Stimulated activated naive B cell treated with anti-CD40 and anti-IgM and Interleukin-4, amounts not matched to agents 10 μg/mL and 1 μg/mL and 100 μg/mL, for 72 hours (primary cell): ENCODE measurements at regions not wholly inside any gene's neighbourhood (a gene's known extent, or its start where the extent isn't known, plus 50 kb on each side); places are given as distances from the start of the nearest gene placed in this dataset.

Source experiments
- ATAC-seq, 2 donors: fragments of 150-1000 bp; cut with Tn5 transposase; replicated peaks; 2 replicates each; pipeline ENCODE4 v1.10.0; 2021; ENCODE audit warnings: moderate library complexity in 1 of 2
- DNase-seq: peaks from one replicate; pipeline ENCODE4 v3.0.0; 2021
- H3K27ac Mint-ChIP-seq: one replicate; pipeline ENCODE4 v1.8.0; 2022; ENCODE audit warnings: mild to moderate bottlenecking, mixed read lengths
- H3K27me3 Mint-ChIP-seq, 2 donors: one replicate each; pipeline ENCODE4 v1.8.0; 2022; ENCODE audit warnings: mixed read lengths in 2 of 2
- H3K36me3 Mint-ChIP-seq, 2 donors: one replicate each; pipeline ENCODE4 v1.8.0; 2022; ENCODE audit warnings: mixed read lengths in 2 of 2, mild to moderate bottlenecking in 1 of 2
- H3K4me1 Mint-ChIP-seq, 2 donors: one replicate each; pipeline ENCODE4 v1.8.0; 2022; ENCODE audit warnings: mixed read lengths in 2 of 2, mild to moderate bottlenecking in 1 of 2
- H3K4me3 Mint-ChIP-seq, 2 donors: one replicate each; pipeline ENCODE4 v1.8.0; 2022; ENCODE audit warnings: mild to moderate bottlenecking in 2 of 2, mixed read lengths in 2 of 2, moderate library complexity in 1 of 2
- H3K9me3 Mint-ChIP-seq, 2 donors: one replicate each; pipeline ENCODE4 v1.8.0; 2022; ENCODE audit warnings: mixed read lengths in 2 of 2, mild to moderate bottlenecking in 1 of 2

- no peak for DNase-seq
- H3K4me1 Mint-ChIP-seq = peaks cover 43 to 96% of the 10 kb centered on the region in 2 donors
- peak overlapping the region; percentile 29 to 60 for H3K4me3 Mint-ChIP-seq
- ATAC-seq = peak; percentile 77 to 85
- H3K27me3 Mint-ChIP-seq = peaks cover 0 to 4% of the 10 kb centered on the region in 2 donors
- H3K9me3 Mint-ChIP-seq = no peaks in the 10 kb centered on the region
- peaks cover 2 to 4% of the 10 kb centered on the region in 2 donors for H3K36me3 Mint-ChIP-seq
- H3K27ac Mint-ChIP-seq = peak overlapping the region; percentile 74
Measured at GRCh38 chr12:132439333-132439904, 50.5 kb upstream of the FBRSL1 start.

GRCh38 chr12:132438726-132439125 lies 51.2 kb upstream of the FBRSL1 start:
- DNase-seq = no peak
- no peaks in the 10 kb centered on the region for H3K9me3 Mint-ChIP-seq
- H3K36me3 Mint-ChIP-seq = peaks cover 2 to 4% of the 10 kb centered on the region in 2 donors
- H3K4me3 Mint-ChIP-seq = no peak overlapping the region
- no peak overlapping the region for H3K27ac Mint-ChIP-seq
- H3K27me3 Mint-ChIP-seq = peaks cover 0 to 4% of the 10 kb centered on the region in 2 donors
- H3K4me1 Mint-ChIP-seq = peaks cover 46 to 96% of the 10 kb centered on the region in 2 donors
- ATAC-seq = no peak

- DNase-seq = no peak
- Mint-ChIP-seq H3K36me3 (peaks cover under 1% of the 10 kb centered on the region in 2 donors), H3K27me3 (peaks cover 0 to 4% of the 10 kb centered on the region in 2 donors), H3K9me3 (no peaks in the 10 kb centered on the region), H3K4me3 (no peak overlapping the region), H3K27ac (peak overlapping the region; percentile 14), H3K4me1 (peaks cover 46 to 96% of the 10 kb centered on the region in 2 donors)
- ATAC-seq = no peak
Measured at GRCh38 chr12:132437943-132438700, 51.8 kb upstream of the FBRSL1 start.

GRCh38 chr12:132437252-132437932 lies 52.6 kb upstream of the FBRSL1 start:
- DNase-seq (no peak), ATAC-seq (peak in 1 of 2 donors; percentile 18)
- no peaks in the 10 kb centered on the region for H3K36me3 Mint-ChIP-seq
- peaks cover 0 to 4% of the 10 kb centered on the region in 2 donors for H3K27me3 Mint-ChIP-seq
- peak overlapping the region; percentile 47 for H3K27ac Mint-ChIP-seq
- H3K4me3 Mint-ChIP-seq = peak overlapping the region in 1 of 2 donors; percentile 30
- no peaks in the 10 kb centered on the region for H3K9me3 Mint-ChIP-seq
- H3K4me1 Mint-ChIP-seq = peaks cover 49 to 94% of the 10 kb centered on the region in 2 donors

- H3K4me1 Mint-ChIP-seq = peaks cover 47 to 90% of the 10 kb centered on the region in 2 donors
- no peak for DNase-seq
- no peak for ATAC-seq
- H3K27ac Mint-ChIP-seq = peak overlapping the region; percentile 47
- no peak overlapping the region for H3K4me3 Mint-ChIP-seq
- peaks cover 0 to 4% of the 10 kb centered on the region in 2 donors for H3K27me3 Mint-ChIP-seq
- H3K36me3 Mint-ChIP-seq = no peaks in the 10 kb centered on the region
- H3K9me3 Mint-ChIP-seq = no peaks in the 10 kb centered on the region
Measured at GRCh38 chr12:132436791-132437251, 53.1 kb upstream of the FBRSL1 start.

GRCh38 chr12:132435486-132436187 lies 54.3 kb upstream of the FBRSL1 start:
- Mint-ChIP-seq H3K4me1 (peaks cover 45 to 90% of the 10 kb centered on the region in 2 donors), H3K27ac (no peak overlapping the region)

GRCh38 chr12:132433641-132434395 lies 56.1 kb upstream of the FBRSL1 start:
- peaks cover 47 to 90% of the 10 kb centered on the region in 2 donors for H3K4me1 Mint-ChIP-seq
- H3K4me3 Mint-ChIP-seq = no peak overlapping the region
- H3K9me3 Mint-ChIP-seq = no peaks in the 10 kb centered on the region
- H3K36me3 Mint-ChIP-seq = no peaks in the 10 kb centered on the region
- peaks cover 0 to 4% of the 10 kb centered on the region in 2 donors for H3K27me3 Mint-ChIP-seq
- H3K27ac Mint-ChIP-seq = no peak overlapping the region
- ATAC-seq = peak in 1 of 2 donors; percentile 19
- DNase-seq = no peak

More at GRCh38 chr12:132435486-132436187, 54.3 kb upstream of the FBRSL1 start:
- no peak for DNase-seq
- Mint-ChIP-seq H3K9me3 (no peaks in the 10 kb centered on the region), H3K4me3 (no peak overlapping the region), H3K27me3 (peaks cover 0 to 4% of the 10 kb centered on the region in 2 donors), H3K36me3 (no peaks in the 10 kb centered on the region)
- ATAC-seq = no peak

GRCh38 chr12:132432721-132433577 lies 57.0 kb upstream of the FBRSL1 start:
- no peaks in the 10 kb centered on the region for H3K36me3 Mint-ChIP-seq
- H3K4me1 Mint-ChIP-seq = peaks cover 46 to 94% of the 10 kb centered on the region in 2 donors
- H3K27me3 Mint-ChIP-seq = peaks cover 0 to 4% of the 10 kb centered on the region in 2 donors
- ATAC-seq (no peak), DNase-seq (no peak)
- H3K4me3 Mint-ChIP-seq = no peak overlapping the region
- H3K27ac Mint-ChIP-seq = no peak overlapping the region
- no peaks in the 10 kb centered on the region for H3K9me3 Mint-ChIP-seq

- ATAC-seq = no peak
- no peaks in the 10 kb centered on the region for H3K36me3 Mint-ChIP-seq
- no peaks in the 10 kb centered on the region for H3K9me3 Mint-ChIP-seq
- no peak overlapping the region for H3K27ac Mint-ChIP-seq
- H3K27me3 Mint-ChIP-seq = peaks cover 0 to 4% of the 10 kb centered on the region in 2 donors
- DNase-seq = no peak
- H3K4me1 Mint-ChIP-seq = peaks cover 42 to 90% of the 10 kb centered on the region in 2 donors
- H3K4me3 Mint-ChIP-seq = no peak overlapping the region
Measured at GRCh38 chr12:132432126-132432705, 57.7 kb upstream of the FBRSL1 start.

- Mint-ChIP-seq H3K9me3 (no peaks in the 10 kb centered on the region), H3K27ac (no peak overlapping the region), H3K4me1 (peaks cover 43 to 87% of the 10 kb centered on the region in 2 donors)
Measured at GRCh38 chr12:132430838-132431774, 58.8 kb upstream of the FBRSL1 start.

GRCh38 chr12:132429946-132430643 lies 59.9 kb upstream of the FBRSL1 start:
- Mint-ChIP-seq H3K27me3 (no peaks in the 10 kb centered on the region), H3K36me3 (peaks cover 1 to 6% of the 10 kb centered on the region in 2 donors), H3K9me3 (peaks cover 0 to under 1% of the 10 kb centered on the region in 2 donors), H3K4me3 (peak overlapping the region; percentile 76 to 77), H3K27ac (peak overlapping the region; percentile 93), H3K4me1 (peaks cover 43 to 77% of the 10 kb centered on the region in 2 donors)
- ATAC-seq (peak; percentile 79 to 81), DNase-seq (peak; percentile 50)

More at GRCh38 chr12:132430838-132431774, 58.8 kb upstream of the FBRSL1 start:
- peak overlapping the region in 1 of 2 donors; percentile 77 for H3K4me3 Mint-ChIP-seq
- H3K36me3 Mint-ChIP-seq = no peaks in the 10 kb centered on the region
- ATAC-seq = no peak
- peaks cover 0 to under 1% of the 10 kb centered on the region in 2 donors for H3K27me3 Mint-ChIP-seq
- no peak for DNase-seq
